Muscle of back (tissue), 3 donors: ENCODE measurements at regions not wholly inside any gene's neighbourhood (a gene's known extent, or its start where the extent isn't known, plus 50 kb on each side); places are given as distances from the start of the nearest gene placed in this dataset.

Experiments used
- DNase-seq, 3 donors: peaks; one replicate each; pipeline versions ENCODE4 v3.0.0 to v3.0.0-alpha.2; 2013

GRCh38 chr21:38702196-38702595 lies 103.5 kb upstream of the ETS2 start:
- DNase-seq, result peak in 1 of 3 donors; percentile 35

- DNase-seq, result no peak
These were observed 95.9 kb upstream of the ETS2 start for GRCh38 chr21:38709876-38710275.

GRCh38 chr21:38712071-38712470 lies 93.7 kb upstream of the ETS2 start:
- DNase-seq, result peak in 1 of 3 donors; percentile 45

GRCh38 chr21:38712664-38713063 lies 93.1 kb upstream of the ETS2 start:
- no peak for DNase-seq

- DNase-seq, result no peak
These were observed 91.5 kb upstream of the ETS2 start for GRCh38 chr21:38714039-38714817.

GRCh38 chr21:38714999-38715398 lies 90.7 kb upstream of the ETS2 start:
- no peak for DNase-seq

GRCh38 chr21:38716088-38716487 lies 89.6 kb upstream of the ETS2 start:
- DNase-seq, result no peak

GRCh38 chr21:38716942-38717341 lies 88.8 kb upstream of the ETS2 start:
- no peak for DNase-seq

GRCh38 chr21:38718481-38718880 lies 87.2 kb upstream of the ETS2 start:
- DNase-seq, result peak in 1 of 3 donors; percentile 30

GRCh38 chr21:38720074-38720473 lies 85.7 kb upstream of the ETS2 start:
- DNase-seq, result no peak

- DNase-seq, result no peak
These were observed 84.7 kb upstream of the ETS2 start for GRCh38 chr21:38721055-38721454.

GRCh38 chr21:38721958-38722357 lies 83.8 kb upstream of the ETS2 start:
- DNase-seq, result no peak

- DNase-seq, result no peak
These were observed 80.3 kb upstream of the ETS2 start for GRCh38 chr21:38725196-38726157.

- no peak for DNase-seq
These were observed 79.2 kb upstream of the ETS2 start for GRCh38 chr21:38726482-38726881.

- DNase-seq, result no peak
These were observed 76.4 kb upstream of the ETS2 start for GRCh38 chr21:38729291-38729690.

GRCh38 chr21:38729754-38730379 lies 75.9 kb upstream of the ETS2 start:
- DNase-seq, result no peak

GRCh38 chr21:38733972-38734546 lies 71.7 kb upstream of the ETS2 start:
- peak; percentile 72 to 95 (median 89) for DNase-seq

- DNase-seq, result no peak
These were observed 70.9 kb upstream of the ETS2 start for GRCh38 chr21:38734646-38735365.

- DNase-seq, result no peak
These were observed 70.0 kb upstream of the ETS2 start for GRCh38 chr21:38735626-38736206.

GRCh38 chr21:38740090-38740489 lies 65.6 kb upstream of the ETS2 start:
- no peak for DNase-seq
